HG03159 (cell line): ENCODE measurements at regions not wholly inside any gene's neighbourhood (a gene's known extent, or its start where the extent isn't known, plus 50 kb on each side); places are given as distances from the start of the nearest gene placed in this dataset.

Experiments
- ATAC-seq: cut with Tn5 transposase; IDR thresholded peaks from one replicate; pipeline ENCODE4 v1.9.1; 2021; ENCODE audit warnings: mild to moderate bottlenecking, moderate library complexity; ENCODE audit not compliant: unreplicated experiment

DNA sequence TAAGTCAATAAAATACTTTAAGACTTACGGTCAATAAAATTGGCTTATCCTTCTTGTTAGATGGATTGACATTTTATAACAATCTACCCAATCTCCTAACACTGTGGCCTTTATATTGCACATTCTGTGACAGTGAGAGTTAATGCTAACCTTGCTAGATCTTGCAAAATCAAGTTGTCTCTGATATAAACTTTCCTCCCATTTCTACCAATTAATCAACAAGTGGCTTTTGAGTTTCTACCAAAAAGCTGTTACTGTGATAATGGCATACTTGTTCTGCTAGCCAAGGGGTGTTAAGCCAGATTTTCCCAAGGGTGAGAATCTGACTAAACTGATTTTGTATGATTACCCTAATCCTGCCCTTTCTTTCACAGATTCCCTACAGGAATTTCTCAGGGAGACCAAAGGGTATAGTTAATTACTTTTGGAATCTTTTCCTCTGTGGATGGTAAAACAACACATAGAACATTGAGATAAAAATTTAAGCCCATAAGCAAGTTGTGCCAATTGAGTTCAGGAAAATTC, 174.1 kb upstream of the SUCLG2 start:
- ATAC-seq, result no peak

DNA sequence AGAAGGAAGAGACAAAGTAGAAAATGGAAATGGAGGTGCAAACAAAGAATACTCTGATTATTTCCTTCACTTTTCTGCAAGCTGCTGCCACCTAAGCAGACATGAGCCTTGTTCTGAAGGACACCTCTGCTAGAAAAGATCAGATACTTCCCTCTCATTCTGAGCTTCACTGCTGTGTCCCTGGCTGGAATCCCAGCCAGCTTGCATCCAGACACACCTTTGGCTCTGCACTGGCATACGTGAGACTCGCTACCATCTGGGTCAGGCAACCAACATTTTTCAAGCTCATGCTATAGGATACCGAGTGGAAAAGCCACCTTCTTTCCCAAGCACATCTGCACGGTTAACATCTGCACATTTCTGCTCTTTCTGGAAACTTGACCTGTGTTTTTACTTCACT, 166.7 kb upstream of the SUCLG2 start:
- no peak for ATAC-seq

DNA sequence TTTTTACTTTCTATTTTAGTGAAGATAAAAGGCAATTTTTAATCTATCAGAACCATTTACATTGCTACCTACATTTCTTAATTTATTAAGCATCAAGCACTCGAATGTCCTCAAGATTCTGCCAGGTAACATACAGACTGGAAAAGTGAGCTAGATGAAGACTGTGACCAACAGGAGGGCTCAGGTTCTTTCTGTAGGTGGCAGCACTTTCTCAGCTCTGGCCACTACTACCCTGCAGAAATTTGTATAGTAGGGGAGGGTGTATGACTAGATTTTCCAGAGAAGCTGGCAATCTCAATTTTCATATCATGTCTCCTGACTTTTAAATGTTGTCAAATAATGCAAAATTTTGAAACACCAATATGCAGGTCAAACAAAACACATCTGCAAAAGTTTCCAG, 165.0 kb upstream of the SUCLG2 start:
- ATAC-seq, result no peak

DNA sequence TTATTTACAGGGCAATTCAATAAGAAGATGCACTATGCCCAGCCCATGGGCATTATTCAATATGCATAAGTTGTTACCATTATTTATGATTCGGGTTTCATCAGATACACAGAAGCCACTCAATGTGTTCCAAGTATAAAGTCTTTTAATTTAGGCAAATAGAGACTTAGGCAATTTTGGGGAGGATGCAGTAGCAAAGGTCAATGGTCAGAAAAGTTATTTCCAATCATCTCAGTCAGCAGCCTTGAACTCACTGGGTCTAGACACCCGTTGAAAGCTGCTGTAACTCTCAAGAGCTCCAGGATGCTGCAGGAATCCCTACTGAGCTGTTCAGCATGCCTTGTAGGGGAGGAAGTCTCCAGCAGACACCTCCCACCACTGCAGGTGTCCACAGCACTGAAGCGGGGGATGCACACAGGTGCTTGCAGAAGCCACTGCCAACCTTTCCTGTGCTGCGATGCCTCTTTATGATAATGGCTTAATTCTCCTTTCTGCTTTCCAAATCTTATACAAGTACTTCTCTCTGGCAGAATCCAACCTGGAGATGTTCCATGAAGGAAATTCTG, 155.0 kb upstream of the SUCLG2 start:
- no peak for ATAC-seq

DNA sequence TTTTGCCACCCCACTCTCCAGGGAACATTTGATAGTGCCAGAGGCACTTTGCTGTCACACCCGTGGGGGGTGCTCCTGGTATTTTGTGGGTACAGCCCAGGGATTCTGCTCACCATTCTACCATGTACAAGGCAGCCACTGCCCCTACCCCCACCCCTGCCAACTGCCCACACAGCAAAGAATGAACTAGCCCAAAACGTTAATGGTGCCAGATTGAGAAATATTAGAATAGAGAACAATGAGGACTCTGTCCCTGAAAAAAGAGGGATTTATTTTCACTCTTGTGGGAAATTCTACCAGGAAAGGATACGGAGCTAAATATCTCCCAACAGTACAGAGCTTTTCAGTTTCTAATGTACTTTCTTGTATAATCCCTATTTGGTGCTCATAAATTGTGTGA, 154.5 kb upstream of the SUCLG2 start:
- no peak for ATAC-seq

DNA sequence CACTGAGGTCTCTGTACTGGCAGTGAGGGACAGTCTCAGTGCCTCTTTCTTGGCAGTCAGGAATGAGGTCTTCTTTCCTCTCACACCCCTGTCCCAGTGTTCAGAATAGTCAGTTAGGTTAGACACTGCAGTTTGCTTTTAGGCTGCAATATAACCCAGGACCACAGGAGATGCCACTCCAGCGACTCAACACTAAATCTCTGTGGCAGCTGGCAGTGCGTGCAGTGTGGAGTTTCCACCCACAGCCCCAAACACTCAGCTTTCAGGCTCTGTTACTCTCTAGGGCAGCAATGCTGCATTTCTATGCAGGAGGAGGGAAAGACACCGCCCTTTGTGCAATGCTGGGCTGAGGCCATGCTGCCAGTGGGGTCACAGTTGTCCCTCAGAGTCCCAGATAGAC, 150.2 kb upstream of the SUCLG2 start:
- ATAC-seq, result no peak

DNA sequence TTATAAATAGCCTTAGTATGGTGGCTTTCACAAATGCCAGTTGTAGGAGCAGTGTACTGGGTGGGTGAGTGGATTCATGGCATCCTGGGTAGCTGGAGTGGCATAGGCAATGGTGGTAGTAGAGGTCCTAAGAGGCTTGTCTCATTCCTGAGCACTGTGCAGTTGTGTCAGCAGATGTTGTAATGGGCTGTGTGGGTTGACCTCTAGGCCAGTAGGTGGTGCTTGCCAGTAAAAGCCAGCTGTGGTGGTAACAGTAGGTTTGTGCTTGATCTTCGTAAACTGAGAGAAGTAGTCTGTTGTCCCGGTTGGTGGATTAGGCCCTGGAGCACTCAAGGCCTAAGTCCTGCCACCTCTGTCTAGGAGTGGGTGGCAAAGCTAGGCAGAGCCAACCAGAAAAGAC, 149.7 kb upstream of the SUCLG2 start:
- ATAC-seq, result no peak

DNA sequence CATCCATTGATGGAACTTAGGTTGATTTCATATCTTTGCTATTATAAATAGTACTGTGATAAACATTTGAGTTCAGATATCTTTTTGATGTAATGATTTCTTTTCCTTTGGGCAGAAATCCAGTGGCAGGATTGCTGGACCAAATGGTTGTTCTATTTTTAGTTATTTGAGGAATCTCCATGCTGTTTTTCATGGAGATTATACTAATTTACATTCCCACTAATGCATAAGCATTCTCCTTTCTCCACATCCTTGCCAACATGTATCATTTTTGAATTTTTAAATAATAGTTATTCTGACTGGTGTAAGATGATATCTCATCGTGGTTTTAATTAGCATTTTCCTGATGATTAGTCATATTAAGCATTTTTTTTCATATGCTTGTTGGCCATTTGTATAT, 144.0 kb upstream of the SUCLG2 start:
- no peak for ATAC-seq

DNA sequence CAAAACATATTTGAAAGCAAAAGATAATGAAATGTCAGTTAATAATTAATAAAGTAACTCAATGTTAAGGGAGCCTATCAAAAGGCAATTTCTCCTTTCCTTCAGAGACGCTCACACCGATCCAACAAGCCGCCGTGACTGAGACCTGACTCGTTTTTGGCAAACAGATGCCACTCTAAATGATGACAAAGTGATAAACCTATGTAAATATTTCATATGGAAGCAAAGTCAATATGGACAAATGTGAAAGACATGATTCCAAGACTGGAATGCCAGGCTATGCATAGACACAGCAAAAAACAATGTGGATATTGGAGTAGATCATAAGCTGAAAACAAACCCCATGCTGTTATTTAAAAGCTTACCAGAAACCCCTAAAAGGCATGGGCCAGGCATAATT, 137.2 kb upstream of the SUCLG2 start:
- no peak for ATAC-seq

DNA sequence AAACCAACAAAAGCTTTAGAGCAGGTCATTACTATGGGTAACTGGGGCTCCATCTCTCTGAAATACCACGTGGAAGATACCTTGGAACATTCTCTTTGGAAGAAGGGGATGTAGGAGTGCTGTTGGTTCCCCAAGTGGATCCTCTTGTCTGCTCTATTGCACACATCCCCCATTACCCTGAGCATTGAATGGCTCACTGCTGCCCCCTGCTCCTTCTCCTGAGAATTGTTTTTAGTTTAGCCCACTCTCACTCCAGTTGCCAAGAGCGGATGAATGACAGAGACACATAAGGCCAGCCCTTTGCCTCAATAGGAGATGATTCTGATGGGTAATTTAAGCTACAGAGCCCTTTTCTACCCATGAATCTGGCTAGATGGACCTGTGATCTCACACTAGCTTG, 135.6 kb upstream of the SUCLG2 start:
- ATAC-seq, result peak; percentile 88

DNA sequence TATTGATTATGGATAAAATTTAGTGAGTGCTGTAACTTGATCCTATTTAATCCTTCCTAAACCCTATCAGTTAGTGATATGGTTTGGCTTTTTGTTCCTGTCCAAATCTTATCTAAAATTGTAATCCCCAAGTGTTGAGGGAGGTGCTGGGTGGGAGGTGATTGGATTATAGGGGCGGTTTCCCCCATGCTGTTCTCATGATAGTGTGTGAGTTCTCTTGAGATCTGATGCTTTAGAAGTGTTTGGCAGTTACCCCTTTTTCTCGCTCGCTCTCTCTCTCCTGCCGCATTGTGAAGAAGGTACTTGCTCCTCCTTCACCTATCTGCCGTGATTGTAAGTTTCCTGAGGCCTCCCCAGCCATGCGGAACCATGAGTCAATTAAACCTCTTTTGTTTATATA, 134.0 kb upstream of the SUCLG2 start:
- no peak for ATAC-seq

DNA sequence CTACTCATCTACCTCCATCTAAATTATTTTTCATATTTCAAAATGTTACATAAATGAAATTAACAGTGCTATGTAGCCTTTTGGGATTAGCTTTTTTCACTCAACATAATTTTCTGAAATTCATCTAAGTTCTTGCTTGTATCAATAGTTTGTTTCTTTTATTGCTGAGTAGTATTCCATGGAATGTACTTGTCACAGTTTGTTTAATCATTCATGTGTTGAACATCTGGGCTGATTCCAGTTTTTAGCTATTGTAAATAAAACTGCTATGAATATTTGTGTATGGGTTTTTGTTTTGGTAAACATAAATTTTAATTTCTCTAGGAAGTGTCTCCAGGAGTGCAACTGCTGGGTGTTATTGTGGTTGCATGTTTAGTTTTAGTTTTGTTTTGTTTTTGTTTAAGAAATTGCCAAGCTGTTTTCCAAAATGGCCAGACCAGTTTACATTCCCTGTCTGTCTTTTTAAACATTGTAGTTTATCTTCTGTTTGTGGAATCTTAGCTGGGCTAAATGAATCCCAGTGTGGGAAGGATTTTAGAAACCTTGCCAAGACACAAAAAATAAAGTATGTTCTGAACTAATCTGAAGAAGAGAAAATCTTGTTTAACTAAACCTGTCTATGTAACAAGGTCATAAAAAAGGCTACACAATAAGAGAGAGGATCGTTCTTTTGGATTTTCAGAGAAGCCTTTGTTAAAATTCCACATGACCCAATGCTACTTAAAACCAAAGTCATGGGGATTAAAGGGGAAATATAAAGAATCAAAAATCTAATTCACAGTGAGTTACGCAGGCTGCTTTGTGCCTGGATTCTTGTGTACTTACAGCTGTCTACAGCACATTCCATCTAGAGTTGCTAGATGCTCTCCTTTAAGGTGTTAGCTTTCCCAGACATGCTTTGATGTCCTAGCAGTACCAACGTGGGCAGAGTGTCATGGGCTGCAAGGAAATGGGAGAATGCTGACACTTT, 129.2 kb upstream of the SUCLG2 start:
- no peak for ATAC-seq

DNA sequence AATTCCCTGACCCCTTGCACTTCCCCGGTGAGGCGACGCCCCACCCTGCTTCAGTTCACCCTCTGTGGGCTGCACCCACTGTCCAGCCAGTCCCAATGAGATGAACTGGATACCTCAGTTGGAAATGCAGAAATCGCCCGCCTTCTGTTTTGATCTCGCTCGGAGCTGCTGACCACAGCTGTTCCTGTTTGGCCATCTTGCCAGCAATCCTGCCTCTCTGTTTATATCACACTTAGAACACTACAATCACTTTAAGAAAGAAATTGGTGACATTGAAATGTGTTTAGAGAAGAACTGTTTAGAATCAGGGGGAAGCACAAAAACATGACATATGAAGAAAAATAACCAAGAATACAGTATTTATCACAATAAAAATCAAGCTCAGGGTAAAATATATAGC, 127.5 kb upstream of the SUCLG2 start:
- no peak for ATAC-seq

DNA sequence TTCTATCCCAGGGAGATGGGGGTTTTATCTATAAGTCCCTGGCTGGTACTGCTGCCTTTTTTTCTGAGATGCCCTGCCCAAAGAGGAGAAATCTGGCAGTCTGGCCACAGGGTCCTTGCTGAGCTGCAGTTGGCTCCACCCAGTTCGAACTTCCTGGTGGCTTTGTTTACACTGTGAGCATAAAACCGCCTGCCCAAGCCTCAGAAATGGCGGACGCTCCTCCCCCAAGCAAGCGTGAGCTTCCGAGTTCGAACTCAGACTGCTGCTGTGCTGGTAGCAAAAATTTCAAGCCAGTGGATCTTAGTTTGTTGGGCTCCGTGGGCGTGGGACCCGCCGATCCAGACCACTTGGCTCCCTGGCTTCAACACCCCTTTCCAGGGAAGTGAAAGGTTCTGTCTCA, 126.8 kb upstream of the SUCLG2 start:
- no peak for ATAC-seq

DNA sequence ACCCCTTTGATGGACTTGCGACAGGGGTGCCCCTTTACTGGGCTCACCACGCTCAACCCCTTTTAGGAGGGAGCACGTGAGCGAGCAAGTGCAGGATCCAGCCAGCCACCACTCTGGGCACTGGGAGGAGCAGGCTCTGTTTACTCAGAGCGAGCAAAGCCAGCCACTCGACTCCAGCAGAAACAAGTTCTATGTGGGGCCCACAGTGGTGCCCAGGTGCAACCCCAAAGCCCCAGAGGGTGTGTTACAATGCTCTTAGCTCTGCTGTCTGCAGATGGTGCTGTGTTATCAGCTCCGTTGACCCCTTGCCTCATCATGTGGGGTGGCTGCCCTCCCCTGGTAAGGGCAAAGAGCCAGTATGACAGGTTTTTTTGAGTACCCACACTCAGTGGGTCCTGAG, 120.3 kb upstream of the SUCLG2 start:
- ATAC-seq, result no peak

DNA sequence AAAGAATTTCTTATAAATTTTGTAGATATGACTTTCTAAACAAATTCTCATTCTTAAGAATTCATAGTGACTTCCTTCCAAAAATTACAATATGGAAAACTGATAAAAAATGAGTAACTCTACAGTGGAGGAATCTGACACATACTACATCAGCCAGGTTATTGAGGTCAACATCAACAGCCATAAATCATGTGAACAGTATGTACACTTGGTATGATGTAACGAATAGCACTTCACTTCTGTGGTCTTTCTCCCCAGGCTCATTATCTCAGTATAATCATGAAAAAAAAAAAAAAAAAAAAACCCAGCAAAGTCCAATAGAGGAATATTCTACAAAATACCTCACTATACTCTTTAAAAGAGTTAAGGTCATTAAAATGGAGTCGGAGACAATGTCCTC, 111.2 kb upstream of the SUCLG2 start:
- ATAC-seq, result no peak

DNA sequence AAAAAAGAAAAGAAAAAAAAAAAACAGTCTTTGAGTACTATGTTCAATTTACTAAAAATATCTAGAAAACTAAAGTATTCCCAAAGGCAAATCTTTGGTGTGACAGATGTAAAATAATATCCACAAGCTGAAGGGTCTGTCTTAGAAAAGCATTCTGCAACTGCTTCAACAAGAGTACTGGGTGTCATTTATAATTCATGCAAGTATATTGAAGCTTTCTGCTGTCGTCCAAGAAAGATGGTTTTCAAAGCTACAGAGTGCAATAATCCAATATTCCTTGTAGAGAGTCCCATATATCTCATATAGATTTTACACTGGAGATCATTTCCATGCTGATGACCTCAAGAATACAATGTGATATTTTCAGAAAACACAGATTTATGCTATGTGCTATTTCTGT, 90.9 kb upstream of the SUCLG2 start:
- ATAC-seq, result no peak

DNA sequence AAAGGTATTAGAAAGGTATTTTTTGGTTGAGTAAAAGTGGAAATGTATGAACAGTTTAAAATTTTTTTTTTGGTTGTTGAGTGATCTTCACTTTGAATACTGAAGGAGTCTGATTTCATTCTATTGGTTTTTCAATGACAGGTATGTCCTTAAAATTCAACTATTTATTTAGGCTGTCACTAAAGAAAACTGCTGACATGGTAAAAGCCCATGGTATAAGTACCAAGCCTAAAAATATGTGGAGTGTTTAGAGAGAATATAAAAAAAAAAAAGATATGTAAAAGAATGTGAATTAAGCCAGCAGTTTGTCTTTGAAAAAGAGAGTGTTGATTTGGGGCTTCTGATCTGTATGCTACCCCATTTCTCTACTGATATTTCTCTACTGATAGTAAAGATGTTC, 90.3 kb upstream of the SUCLG2 start:
- ATAC-seq, result no peak

DNA sequence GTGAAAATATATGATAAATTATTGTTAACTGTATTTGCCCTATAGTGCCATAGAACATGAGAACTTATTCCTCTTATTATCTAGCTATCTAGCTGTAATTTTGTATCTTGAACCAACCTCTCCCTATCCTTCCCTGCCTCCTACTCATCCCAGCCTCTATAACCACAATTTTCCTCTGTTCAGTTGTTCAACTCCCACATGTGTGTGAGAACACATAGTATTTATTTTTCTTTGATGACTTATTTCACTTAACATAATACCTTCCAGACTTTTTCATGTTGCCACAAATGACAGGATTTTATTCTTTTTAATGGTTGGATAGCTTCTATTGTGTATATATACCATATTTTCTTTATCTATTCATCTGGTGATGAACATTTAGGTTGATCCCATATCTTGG, 85.4 kb upstream of the SUCLG2 start:
- no peak for ATAC-seq

DNA sequence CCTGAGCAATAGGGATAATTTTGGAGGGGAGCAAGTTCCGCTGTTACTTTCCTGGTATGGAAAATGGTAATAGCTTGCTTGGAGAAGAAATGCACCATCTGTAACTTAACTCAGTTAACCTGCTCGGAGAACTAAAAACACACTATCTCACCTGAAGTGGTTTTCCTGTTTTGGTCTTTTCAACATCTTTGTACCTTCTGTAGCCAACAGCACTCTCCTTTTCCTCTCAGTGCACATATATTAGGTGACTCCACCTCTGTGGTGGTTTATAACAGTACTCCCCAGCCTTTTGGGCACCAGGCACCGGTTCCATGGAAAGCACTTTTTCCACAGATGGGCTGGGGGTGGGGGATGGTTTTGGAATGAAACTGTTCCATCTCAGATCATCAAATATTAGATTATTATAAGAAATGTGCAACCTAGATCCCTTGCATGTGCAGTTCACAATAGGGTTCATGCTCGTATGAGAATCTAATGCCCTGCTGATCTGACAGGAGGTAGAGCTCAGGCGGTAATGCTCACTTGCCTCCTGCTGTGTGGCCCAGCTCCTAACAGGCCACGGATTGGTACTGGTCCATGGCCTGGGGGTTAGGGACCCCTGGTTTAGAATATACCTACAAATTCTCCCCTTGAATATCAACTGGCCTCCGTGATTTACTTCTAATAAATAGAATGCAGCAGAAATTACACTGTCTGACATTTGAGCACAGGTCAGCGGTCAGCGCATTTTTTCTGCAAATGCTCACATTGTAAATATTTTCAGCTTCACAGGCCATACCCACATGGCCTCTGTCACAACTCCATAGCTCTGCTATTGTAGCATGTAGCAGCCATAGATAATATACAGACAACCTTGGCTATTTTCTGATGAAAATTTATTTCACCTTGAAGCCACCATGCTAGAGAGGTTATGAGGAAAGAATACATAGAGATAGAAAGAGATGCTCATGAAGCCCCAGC, 83.8 kb upstream of the SUCLG2 start:
- ATAC-seq, result no peak

DNA sequence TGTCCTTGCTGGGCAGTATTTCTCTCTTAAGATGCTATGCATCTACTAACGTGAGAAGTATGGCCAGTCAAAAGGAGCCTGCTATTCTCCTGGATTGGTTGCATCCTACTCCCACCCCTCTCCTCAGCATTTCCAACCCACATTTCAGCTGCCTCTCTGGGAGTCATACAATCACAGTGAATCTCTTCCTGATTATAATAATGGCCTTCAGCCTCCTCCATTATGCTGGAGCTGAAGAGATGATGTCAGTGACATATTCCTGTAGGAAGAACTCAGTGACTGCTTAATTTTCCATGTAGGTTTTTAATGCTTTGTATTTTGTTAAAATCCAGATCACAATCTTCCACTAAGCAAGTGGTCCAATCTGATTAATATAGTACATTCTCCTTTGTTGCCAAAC, 82.7 kb upstream of the SUCLG2 start:
- ATAC-seq, result no peak
